ENCODE measurements at regions not wholly inside any gene's neighbourhood (a gene's known extent, or its start where the extent isn't known, plus 50 kb on each side); places are given as distances from the start of the nearest gene placed in this dataset.
A peak's percentile ranks its signal among the peaks of the same experiment; 100 is the strongest.

DNA sequence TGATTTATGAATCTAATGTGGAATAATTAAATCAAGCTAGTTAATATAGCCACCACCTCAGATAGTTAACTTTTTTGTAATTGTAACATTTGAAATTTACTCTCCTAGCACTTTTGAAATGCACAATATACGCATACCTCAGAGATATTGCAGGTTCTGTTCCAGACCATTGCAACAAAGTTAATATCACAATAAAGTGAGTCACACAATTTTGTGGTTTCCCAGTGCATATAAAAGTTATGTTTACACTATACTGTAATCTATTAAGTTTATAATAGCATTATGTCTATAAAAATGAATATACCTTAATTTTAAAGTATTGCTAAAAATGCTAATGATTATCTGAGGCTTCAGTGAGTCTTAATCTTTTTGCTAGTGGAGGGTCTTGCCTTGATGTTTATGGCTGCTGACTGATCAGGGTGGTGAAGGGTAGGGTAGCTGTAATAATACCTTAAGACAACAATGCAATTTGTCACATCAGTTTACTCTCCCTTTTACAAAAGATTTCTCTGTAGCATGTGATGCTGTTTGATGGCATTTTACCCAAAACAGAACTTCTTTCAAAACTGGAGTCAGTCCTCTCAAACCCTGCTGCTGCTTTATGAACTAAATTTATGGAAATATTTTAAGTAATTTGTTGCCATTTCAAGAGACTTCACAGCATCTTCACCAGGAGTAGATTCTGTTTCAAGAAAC, 235.1 kb upstream of the ADAMTSL1 start:
- Mint-ChIP-seq H3K4me1 (ENCODE audit: low read depth) (peaks cover 7% of the 10 kb centered on the region), H3K27me3 (ENCODE audit: low read depth) (peaks cover 13% of the 10 kb centered on the region), H3K27ac (no peak overlapping the region), H3K36me3 (ENCODE audit: low read depth) (no peaks in the 10 kb centered on the region), H3K4me3 (no peak overlapping the region), H3K9me3 (no peaks in the 10 kb centered on the region)
- DNase-seq, result no peak
- CTCF ChIA-PET, result no interaction called here
- intact Hi-C loops (cut with micrococcal nuclease), result no loop called here

DNA sequence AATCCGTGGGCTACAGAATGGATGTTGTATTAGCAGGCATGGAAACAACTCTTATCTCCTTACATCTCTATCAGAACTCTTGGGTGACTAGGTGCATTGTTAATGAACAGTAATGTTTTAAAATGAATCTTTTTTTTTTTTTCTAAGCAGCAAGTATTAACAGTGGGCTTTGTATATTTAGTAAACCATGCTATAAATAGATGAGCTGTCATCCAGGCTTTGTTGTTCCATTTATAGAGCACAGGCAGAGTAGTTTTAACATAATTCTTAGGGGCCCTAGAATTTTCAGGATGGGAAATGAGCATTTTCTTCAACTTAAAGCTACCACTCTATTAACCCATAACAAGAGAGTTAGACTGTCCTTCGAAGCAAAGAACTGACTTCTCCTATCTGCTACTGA, 233.7 kb upstream of the ADAMTSL1 start:
- Mint-ChIP-seq H3K4me3 (no peak overlapping the region), H3K36me3 (ENCODE audit: low read depth) (no peaks in the 10 kb centered on the region), H3K9me3 (no peaks in the 10 kb centered on the region), H3K4me1 (ENCODE audit: low read depth) (peaks cover 5% of the 10 kb centered on the region), H3K27me3 (ENCODE audit: low read depth) (peaks cover 21% of the 10 kb centered on the region), H3K27ac (no peak overlapping the region)
- CTCF ChIA-PET, result interaction anchor here (0.7 kb wide), 1 partner anchor 15 kb away, joined by 8 read pairs; no protein-coding TSS in a partner anchor
- intact Hi-C loops (cut with micrococcal nuclease), result no loop called here
- no peak for DNase-seq

DNA sequence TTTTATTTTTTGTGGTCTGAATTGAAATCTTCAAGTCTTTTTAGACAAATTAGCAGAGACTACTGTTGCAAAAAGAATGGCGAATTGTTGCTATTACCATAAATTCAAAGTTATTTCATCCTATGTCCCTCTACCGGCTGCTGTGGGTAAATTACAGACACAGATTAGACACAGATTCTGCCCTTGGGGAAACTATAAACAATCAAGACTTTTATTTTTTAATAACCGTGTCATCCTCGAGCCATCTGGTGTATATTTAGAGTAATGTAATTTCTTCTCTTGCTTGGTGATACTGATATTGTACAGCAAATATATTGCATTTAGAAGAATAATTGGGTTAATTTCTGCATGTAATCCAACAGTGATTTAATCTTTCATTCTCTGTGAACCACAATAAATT, 228.0 kb upstream of the ADAMTSL1 start:
- Mint-ChIP-seq H3K4me3 (no peak overlapping the region), H3K36me3 (ENCODE audit: low read depth) (no peaks in the 10 kb centered on the region), H3K27me3 (ENCODE audit: low read depth) (peaks cover 20% of the 10 kb centered on the region), H3K9me3 (no peaks in the 10 kb centered on the region), H3K4me1 (ENCODE audit: low read depth) (peaks cover 3% of the 10 kb centered on the region), H3K27ac (no peak overlapping the region)
- CTCF ChIA-PET, result no interaction called here
- no peak for DNase-seq
- intact Hi-C loops (cut with micrococcal nuclease), result no loop called here

DNA sequence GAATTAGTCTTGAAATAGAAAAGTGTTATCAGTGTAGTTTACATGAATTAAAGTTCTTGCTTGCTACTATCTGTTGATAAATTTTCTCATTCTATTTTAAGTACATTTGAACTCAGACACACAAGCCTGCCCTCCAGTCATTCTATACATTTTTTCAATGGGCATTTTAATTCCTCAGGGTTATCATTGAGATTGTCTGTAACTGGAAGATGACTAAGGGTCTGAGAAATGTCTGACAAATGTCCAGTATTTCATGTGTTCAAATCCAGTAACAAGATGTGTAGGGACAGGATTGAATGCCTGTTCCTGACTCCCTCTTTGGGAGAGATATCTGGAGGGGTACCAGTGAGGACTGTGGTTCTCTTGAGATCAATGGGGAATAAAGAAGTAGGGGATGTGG, 223.9 kb upstream of the ADAMTSL1 start:
- no peaks in the 10 kb centered on the region for H3K4me1 Mint-ChIP-seq (ENCODE audit: low read depth)
- no peaks in the 10 kb centered on the region for H3K36me3 Mint-ChIP-seq (ENCODE audit: low read depth)

DNA sequence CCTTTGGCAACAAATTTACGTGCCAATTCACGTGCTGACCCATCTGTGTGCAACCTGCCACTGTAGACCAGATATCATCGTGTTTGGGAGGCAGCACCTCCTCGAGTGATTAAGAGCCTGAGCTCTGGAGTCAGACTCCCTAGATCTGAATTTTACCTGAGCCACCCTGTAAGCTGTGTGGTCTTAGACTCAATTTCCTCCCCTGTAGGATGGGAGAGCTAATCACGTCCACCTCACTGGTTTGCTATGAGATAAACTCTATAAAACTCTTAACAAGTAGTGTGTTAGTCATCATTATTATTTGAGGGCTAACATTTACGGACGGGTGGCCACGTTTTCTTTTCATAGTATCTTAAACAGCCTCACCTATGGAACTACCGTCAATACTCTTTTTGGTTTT, 220.0 kb upstream of the ADAMTSL1 start:
- Mint-ChIP-seq H3K27ac (no peak overlapping the region), H3K9me3 (no peaks in the 10 kb centered on the region), H3K4me1 (ENCODE audit: low read depth) (peaks cover 2% of the 10 kb centered on the region), H3K36me3 (ENCODE audit: low read depth) (no peaks in the 10 kb centered on the region), H3K4me3 (no peak overlapping the region), H3K27me3 (ENCODE audit: low read depth) (peaks cover 3% of the 10 kb centered on the region)
- intact Hi-C loops (cut with micrococcal nuclease), result no loop called here
- CTCF ChIA-PET, result interaction anchor here (0.6 to 6.3 kb wide), 6 partner anchors 12 to 1845 kb away, joined by 3 to 59 read pairs (median 3); no protein-coding TSS in a partner anchor
- DNase-seq, result no peak

More for the DNA sequence above, 223.9 kb upstream of the ADAMTSL1 start:
- Mint-ChIP-seq H3K27ac (no peak overlapping the region), H3K27me3 (ENCODE audit: low read depth) (peaks cover 6% of the 10 kb centered on the region), H3K9me3 (no peaks in the 10 kb centered on the region), H3K4me3 (no peak overlapping the region)
- no peak for DNase-seq
- CTCF ChIA-PET, result no interaction called here
- intact Hi-C loops (cut with micrococcal nuclease), result no loop called here

DNA sequence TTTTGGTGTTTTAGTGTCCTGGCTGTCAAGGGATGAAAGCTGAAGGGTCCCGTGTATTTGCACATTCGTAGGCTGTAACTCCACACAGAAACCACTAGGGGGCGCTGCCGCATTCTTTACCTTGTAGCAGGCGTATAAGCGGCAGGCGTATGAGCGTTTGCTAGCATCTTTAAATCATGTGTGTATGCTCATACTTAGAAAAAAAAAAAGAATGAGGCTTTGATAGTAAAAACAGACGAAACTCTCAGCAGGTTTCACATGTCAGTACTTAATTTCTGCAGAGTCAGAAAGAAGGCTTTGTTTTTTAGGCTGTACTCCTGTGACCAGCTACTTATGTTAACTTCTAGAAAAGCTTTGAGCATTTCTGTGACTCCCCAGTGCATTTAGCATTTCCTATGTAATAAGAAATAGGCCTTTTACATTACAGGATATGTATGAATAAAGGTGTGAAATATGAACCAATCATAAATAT, 218.8 kb upstream of the ADAMTSL1 start:
- Mint-ChIP-seq H3K4me1 (ENCODE audit: low read depth) (peaks cover 2% of the 10 kb centered on the region), H3K27me3 (ENCODE audit: low read depth) (peaks cover 3% of the 10 kb centered on the region), H3K9me3 (no peaks in the 10 kb centered on the region), H3K36me3 (ENCODE audit: low read depth) (no peaks in the 10 kb centered on the region), H3K4me3 (no peak overlapping the region), H3K27ac (no peak overlapping the region)
- peak; percentile 86 for DNase-seq
- CTCF ChIA-PET, result interaction anchor here (0.6 to 6.3 kb wide), 25 partner anchors 9 to 1947 kb away, joined by 3 to 59 read pairs (median 4); no protein-coding TSS in a partner anchor
- intact Hi-C loops (cut with micrococcal nuclease), result loop anchor here (1.0 to 5.0 kb wide), 6 partner anchors 187 to 1202 kb away; partner anchors contain the start of gene RPS6

DNA sequence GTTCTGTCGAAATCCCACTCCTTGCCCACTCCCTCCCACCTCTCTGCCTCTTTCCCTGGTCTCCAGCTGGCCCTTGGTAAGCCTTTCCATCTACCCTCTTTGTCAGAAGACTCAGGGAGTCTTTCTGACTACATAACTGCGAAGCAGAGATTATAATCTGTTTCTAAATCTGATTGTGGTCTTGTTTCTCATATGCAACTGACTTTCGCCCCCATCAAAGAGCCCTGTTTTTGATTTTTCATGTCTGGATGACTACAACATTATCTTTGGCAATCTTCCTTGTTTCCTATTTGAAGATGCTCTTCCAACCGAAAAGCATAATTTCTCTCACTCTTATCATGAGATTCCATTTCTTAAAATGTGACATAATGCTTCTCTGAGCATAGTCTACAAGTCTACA, 218.2 kb upstream of the ADAMTSL1 start:
- no peaks in the 10 kb centered on the region for H3K9me3 Mint-ChIP-seq
- DNase-seq, result no peak
- peaks cover 2% of the 10 kb centered on the region for H3K4me1 Mint-ChIP-seq (ENCODE audit: low read depth)
- H3K27ac Mint-ChIP-seq, result no peak overlapping the region
- intact Hi-C loops (cut with micrococcal nuclease), result loop anchor here (1.0 to 5.0 kb wide), 6 partner anchors 187 to 1202 kb away; partner anchors contain the start of gene RPS6
- CTCF ChIA-PET, result interaction anchor here (0.6 to 6.3 kb wide), 19 partner anchors 9 to 1166 kb away, joined by 3 to 59 read pairs (median 4); no protein-coding TSS in a partner anchor
- H3K27me3 Mint-ChIP-seq (ENCODE audit: low read depth), result peaks cover 3% of the 10 kb centered on the region
- H3K36me3 Mint-ChIP-seq (ENCODE audit: low read depth), result no peaks in the 10 kb centered on the region
- no peak overlapping the region for H3K4me3 Mint-ChIP-seq

DNA sequence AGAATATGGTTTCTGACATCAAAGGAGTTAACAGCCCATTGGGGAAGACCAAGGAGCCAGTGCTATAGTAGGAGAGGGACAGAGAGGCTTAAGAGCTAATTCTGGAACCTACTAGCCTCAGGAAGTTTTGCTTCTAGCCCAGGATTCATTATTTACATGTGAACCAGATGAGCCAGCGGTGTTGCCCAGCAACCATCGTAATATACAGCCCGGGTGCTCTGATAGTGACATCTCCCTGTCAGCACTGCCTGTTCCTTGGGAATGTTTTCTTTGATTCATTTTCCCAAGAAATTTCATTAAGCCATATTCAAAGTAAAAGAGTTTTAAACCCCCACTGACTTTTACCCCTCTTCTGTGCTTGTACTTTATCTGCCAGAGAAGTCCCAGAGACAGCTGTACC, 217.4 kb upstream of the ADAMTSL1 start:
- Mint-ChIP-seq H3K4me1 (ENCODE audit: low read depth) (peaks cover 2% of the 10 kb centered on the region), H3K27me3 (ENCODE audit: low read depth) (peaks cover 3% of the 10 kb centered on the region), H3K9me3 (no peaks in the 10 kb centered on the region), H3K27ac (no peak overlapping the region), H3K4me3 (no peak overlapping the region), H3K36me3 (ENCODE audit: low read depth) (no peaks in the 10 kb centered on the region)
- CTCF ChIA-PET, result interaction anchor here (0.6 to 6.3 kb wide), 4 partner anchors 8 to 771 kb away, joined by 3 to 59 read pairs (median 23); no protein-coding TSS in a partner anchor
- intact Hi-C loops (cut with micrococcal nuclease), result loop anchor here (5.0 kb wide), 2 partner anchors 756 to 1126 kb away; partner anchors contain the start of gene RPS6
- no peak for DNase-seq

DNA sequence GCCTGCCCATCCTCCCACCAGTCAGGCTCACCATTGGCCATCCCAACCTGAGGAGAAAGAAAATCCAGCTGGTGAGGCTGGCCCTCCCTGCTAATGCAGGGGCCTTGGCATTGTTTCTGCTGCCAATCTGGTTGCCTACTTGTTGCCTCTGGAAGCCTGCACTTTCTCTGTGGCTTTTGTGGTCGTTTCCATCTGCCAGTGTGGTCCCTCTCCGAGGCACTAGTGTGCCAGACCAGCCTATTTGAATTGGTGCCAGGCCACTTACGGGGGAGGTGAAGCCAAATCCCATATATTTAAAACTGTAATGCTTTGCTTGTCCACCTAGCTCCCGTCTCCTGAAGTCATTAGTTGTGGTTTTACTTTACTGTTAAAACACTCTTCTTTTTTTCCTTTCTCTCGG, 213.4 kb upstream of the ADAMTSL1 start:
- DNase-seq, result no peak
- Mint-ChIP-seq H3K27ac (no peak overlapping the region), H3K4me3 (no peak overlapping the region), H3K27me3 (ENCODE audit: low read depth) (peaks cover 6% of the 10 kb centered on the region), H3K36me3 (ENCODE audit: low read depth) (no peaks in the 10 kb centered on the region), H3K9me3 (no peaks in the 10 kb centered on the region), H3K4me1 (ENCODE audit: low read depth) (peaks cover 2% of the 10 kb centered on the region)
- CTCF ChIA-PET, result interaction anchor here (1.3 kb wide), 1 partner anchor 182 kb away, joined by 6 read pairs; no protein-coding TSS in a partner anchor
- intact Hi-C loops (cut with micrococcal nuclease), result no loop called here

DNA sequence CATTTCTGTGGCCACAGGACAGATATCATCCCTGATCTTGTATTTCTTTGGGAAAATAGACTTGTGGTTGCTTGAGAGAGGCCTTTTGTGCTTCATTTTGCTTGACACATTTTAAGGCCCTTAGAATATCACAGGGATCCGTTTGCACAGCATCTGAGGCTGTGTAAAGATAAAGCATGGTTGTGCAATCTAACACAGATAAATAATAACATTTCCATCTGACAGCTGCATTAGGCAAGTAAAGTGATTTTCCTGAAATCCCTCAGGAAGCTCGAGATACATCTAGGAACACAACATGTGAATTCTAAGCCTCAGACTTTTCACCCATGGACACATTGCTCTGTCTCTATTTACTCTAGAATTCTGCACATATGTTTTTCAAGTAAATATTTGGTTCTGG, 212.8 kb upstream of the ADAMTSL1 start:
- no peak overlapping the region for H3K27ac Mint-ChIP-seq
- no peak for DNase-seq
- CTCF ChIA-PET, result no interaction called here
- intact Hi-C loops (cut with micrococcal nuclease), result no loop called here
- no peak overlapping the region for H3K4me3 Mint-ChIP-seq
- H3K4me1 Mint-ChIP-seq (ENCODE audit: low read depth), result no peaks in the 10 kb centered on the region
- H3K36me3 Mint-ChIP-seq (ENCODE audit: low read depth), result no peaks in the 10 kb centered on the region
- H3K27me3 Mint-ChIP-seq (ENCODE audit: low read depth), result peaks cover 4% of the 10 kb centered on the region
- no peaks in the 10 kb centered on the region for H3K9me3 Mint-ChIP-seq

DNA sequence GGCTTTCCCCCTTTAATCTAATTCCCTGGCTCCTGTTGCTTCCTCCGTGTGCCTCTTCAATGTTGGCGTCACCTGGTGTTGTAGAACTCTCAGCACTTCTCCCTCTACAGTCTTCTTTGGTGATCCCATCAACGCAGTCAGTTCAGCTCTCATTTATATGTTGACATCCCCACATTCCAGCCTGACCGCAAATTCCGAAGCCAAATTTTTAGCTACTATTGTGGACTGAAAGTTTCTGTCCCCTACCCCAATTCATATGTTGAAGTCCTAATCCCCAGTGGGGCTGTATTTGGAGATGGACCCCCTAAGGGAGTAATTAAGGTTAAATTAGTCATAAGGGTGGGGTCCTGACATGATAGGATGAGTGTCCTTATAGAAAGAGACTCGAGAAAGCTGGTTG, 210.6 kb upstream of the ADAMTSL1 start:
- Mint-ChIP-seq H3K27ac (no peak overlapping the region), H3K36me3 (ENCODE audit: low read depth) (no peaks in the 10 kb centered on the region), H3K4me1 (ENCODE audit: low read depth) (no peaks in the 10 kb centered on the region), H3K27me3 (ENCODE audit: low read depth) (peaks cover 12% of the 10 kb centered on the region), H3K4me3 (no peak overlapping the region), H3K9me3 (no peaks in the 10 kb centered on the region)
- CTCF ChIA-PET, result interaction anchor here (0.6 kb wide), 1 partner anchor 655 kb away, joined by 4 read pairs; no protein-coding TSS in a partner anchor
- DNase-seq, result no peak
- intact Hi-C loops (cut with micrococcal nuclease), result no loop called here

DNA sequence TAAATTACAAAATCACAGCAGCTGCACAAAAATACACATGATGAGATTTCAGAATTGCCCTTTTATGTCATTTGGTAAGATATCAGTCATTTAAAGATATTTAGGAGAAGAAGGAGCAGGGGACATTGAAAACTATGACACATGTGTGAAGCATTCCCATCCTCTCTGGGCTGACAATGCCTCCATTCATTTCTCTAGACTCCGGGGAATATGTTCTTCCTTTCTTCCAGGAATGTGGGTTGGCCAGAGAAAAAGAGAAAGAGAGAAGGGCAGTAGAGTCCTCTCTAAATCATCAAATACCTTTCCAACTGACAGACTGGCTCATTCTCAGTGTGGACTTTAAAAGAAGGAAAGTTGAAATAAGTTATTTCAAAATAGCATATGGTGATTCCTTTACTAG, 205.6 kb upstream of the ADAMTSL1 start:
- Mint-ChIP-seq H3K36me3 (ENCODE audit: low read depth) (no peaks in the 10 kb centered on the region), H3K9me3 (peaks cover 9% of the 10 kb centered on the region), H3K27ac (no peak overlapping the region), H3K27me3 (ENCODE audit: low read depth) (peaks cover 12% of the 10 kb centered on the region), H3K4me1 (ENCODE audit: low read depth) (no peaks in the 10 kb centered on the region), H3K4me3 (no peak overlapping the region)
- DNase-seq, result no peak
- CTCF ChIA-PET, result no interaction called here
- intact Hi-C loops (cut with micrococcal nuclease), result no loop called here

DNA sequence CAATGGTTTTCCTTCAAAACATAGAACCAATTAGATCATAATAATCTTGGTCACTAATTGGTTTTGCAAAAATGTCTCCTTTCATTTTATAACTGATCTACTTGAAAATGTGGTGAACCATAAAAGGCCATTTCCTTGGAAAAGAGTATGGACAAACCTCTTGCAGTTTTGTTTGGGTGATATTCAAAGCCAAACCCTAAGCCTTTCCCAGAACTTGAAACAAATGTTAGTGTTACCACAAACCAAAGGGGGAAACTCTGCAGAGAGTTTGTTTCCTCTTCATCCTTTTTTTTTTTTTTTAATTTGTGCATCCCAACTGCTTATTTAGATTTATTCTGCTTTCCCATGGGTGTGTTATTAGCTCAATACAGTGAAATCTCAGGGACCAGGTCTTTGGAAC, 204.4 kb upstream of the ADAMTSL1 start:
- no peak overlapping the region for H3K27ac Mint-ChIP-seq
- H3K27me3 Mint-ChIP-seq (ENCODE audit: low read depth), result peaks cover 9% of the 10 kb centered on the region
- CTCF ChIA-PET, result no interaction called here
- H3K9me3 Mint-ChIP-seq, result peaks cover 16% of the 10 kb centered on the region
- intact Hi-C loops (cut with micrococcal nuclease), result no loop called here
- DNase-seq, result no peak
- no peaks in the 10 kb centered on the region for H3K4me1 Mint-ChIP-seq (ENCODE audit: low read depth)
- H3K4me3 Mint-ChIP-seq, result no peak overlapping the region
- H3K36me3 Mint-ChIP-seq (ENCODE audit: low read depth), result peaks cover 3% of the 10 kb centered on the region

All from activated naive CD4-positive, alpha-beta T cell treated with anti-CD3 and anti-CD28 coated beads for 36 hours (primary cell).